A549 (cell line): ENCODE measurements at regions not wholly inside any gene's neighbourhood (a gene's known extent, or its start where the extent isn't known, plus 50 kb on each side); places are given as distances from the start of the nearest gene placed in this dataset.

Source experiments
- ATAC-seq, 2 experiments: fragments of 200-7000 bp in 1 of 2; fragments of >200 bp in 1 of 2; cut with Nextera tagmentation in 1 of 2; cut with Tn5 transposase in 1 of 2; 3 replicates each; pipeline versions ENCODE4 v1.8.0 to v1.9.1; 2018 to 2020; ENCODE audit warnings: mild to moderate bottlenecking in 1 of 2, moderate library complexity in 1 of 2
- CTCF ChIA-PET: fragments of 300-600 bp; sonication (Branson Sonifier 250); formaldehyde crosslinking; extraction: SDS; loops from one replicate; lab custom pipeline; 2021; ENCODE audit warnings: antibody characterized with exemption, inconsistent platforms; lab: Yijun Ruan, JAX
- POLR2A ChIA-PET: fragments of 350-600 bp; formaldehyde crosslinking; extraction: SDS; loops from one replicate; lab custom pipeline; 2021; ENCODE audit warnings: antibody characterized with exemption, inconsistent platforms; lab: Yijun Ruan, JAX
- DNase-seq, 2 experiments: peaks; one replicate each; pipeline versions ENCODE4 v3.0.0 to v3.0.0-alpha.2; 2011 to 2016; ENCODE audit warnings: low read depth in 1 of 2, low spot score in 1 of 2
- FAIRE-seq: peaks from 2 replicates; lab custom pipeline; 2011; peaks lifted over from hg19 to GRCh38; lab: Jason Lieb, UNC
- H3K27ac ChIP-seq, 2 experiments: fragments of >200 bp; sonication (Bioruptor Twin); formaldehyde crosslinking; 3 replicates each; pipeline ENCODE4 v1.5.1; 2016 to 2017
- H3K4me1 ChIP-seq: fragments of >200 bp; sonication (Bioruptor Twin); formaldehyde crosslinking; 3 replicates; pipeline ENCODE4 v1.6.1; 2016
- H3K4me2 ChIP-seq: fragments of >200 bp; sonication (Bioruptor Twin); formaldehyde crosslinking; 3 replicates; pipeline ENCODE4 v1.6.1; 2016
- H3K4me3 ChIP-seq: fragments of >200 bp; sonication (Bioruptor Twin); formaldehyde crosslinking; 3 replicates; pipeline ENCODE4 v1.5.1; 2016
- H3K9me3 ChIP-seq: fragments of >200 bp; sonication (Bioruptor Twin); formaldehyde crosslinking; 3 replicates; pipeline ENCODE4 v1.6.1; 2016
- CBX8 ChIP-seq: fragments of 200-600 bp; sonication (generic); IDR thresholded peaks from 2 replicates; pipeline ENCODE4 v1.6.1; 2016
- CEBPB ChIP-seq, 2 experiments: fragments of >200 bp in 1 of 2; sonication (Bioruptor Twin) in 1 of 2; formaldehyde crosslinking in 1 of 2; IDR thresholded peaks; 2 replicates each; pipeline ENCODE4 v1.6.1; 2012 to 2016
- CHD2 ChIP-seq: fragments of 150-350 bp; IDR thresholded peaks from 2 replicates; pipeline ENCODE4 v1.6.1; 2014; ENCODE audit warnings: low read length; ENCODE audit not compliant: partially characterized antibody
- ELK1 ChIP-seq: fragments of 150-350 bp; IDR thresholded peaks from 2 replicates; pipeline ENCODE4 v1.6.1; 2014; ENCODE audit warnings: low read depth, mild to moderate bottlenecking, low read length
- FOXS1 ChIP-seq: fragments of 250-450 bp; sonication (Bioruptor Pico); IDR thresholded peaks from 2 replicates; pipeline ENCODE4 v1.5.0; 2020; ENCODE audit warnings: mild to moderate bottlenecking, moderate library complexity
- HDAC2 ChIP-seq: fragments of 200-600 bp; sonication (generic); IDR thresholded peaks from 2 replicates; pipeline ENCODE4 v1.6.1; 2016
- HEYL ChIP-seq: fragments of 250-450 bp; sonication (Bioruptor Pico); IDR thresholded peaks from 2 replicates; pipeline ENCODE4 v1.8.0; 2021; ENCODE audit warnings: mild to moderate bottlenecking, moderate library complexity
- HOXB13 ChIP-seq: fragments of 250-450 bp; sonication (Bioruptor Pico); IDR thresholded peaks from 2 replicates; pipeline ENCODE4 v1.5.0; 2020; ENCODE audit warnings: low read depth, mild to moderate bottlenecking, moderate library complexity
- HOXB5 ChIP-seq: fragments of 250-450 bp; sonication (Bioruptor Pico); IDR thresholded peaks from 2 replicates; pipeline ENCODE4 v1.5.0; 2020; ENCODE audit warnings: mild to moderate bottlenecking, moderate library complexity
- JUNB ChIP-seq: fragments of >200 bp; sonication (Bioruptor Twin); formaldehyde crosslinking; IDR thresholded peaks from 2 replicates; pipeline ENCODE4 v1.6.1; 2016
- KDM1A ChIP-seq: fragments of 200-600 bp; sonication (generic); IDR thresholded peaks from 2 replicates; pipeline ENCODE4 v1.6.1; 2016; ENCODE audit warnings: low read depth, mild to moderate bottlenecking
- MAZ ChIP-seq: fragments of 150-350 bp; IDR thresholded peaks from 2 replicates; pipeline ENCODE4 v1.6.1; 2014; ENCODE audit warnings: antibody characterized with exemption, low read depth, low read length, borderline replicate concordance
- PHF8 ChIP-seq: fragments of 200-600 bp; sonication (generic); IDR thresholded peaks from 2 replicates; pipeline ENCODE4 v1.6.1; 2016; ENCODE audit warnings: low read depth, mild to moderate bottlenecking, antibody characterized with exemption, moderate library complexity, borderline replicate concordance
- POLR2A ChIP-seq: IDR thresholded peaks from 2 replicates; pipeline ENCODE4 v1.6.1; 2012; ENCODE audit warnings: mild to moderate bottlenecking, low read length
- RARB ChIP-seq: fragments of 250-450 bp; sonication (Bioruptor Pico); IDR thresholded peaks from 2 replicates; pipeline ENCODE4 v1.8.0; 2021; ENCODE audit warnings: mild to moderate bottlenecking, moderate library complexity
- RCOR1 ChIP-seq: fragments of 150-350 bp; IDR thresholded peaks from 2 replicates; pipeline ENCODE4 v1.6.1; 2014; ENCODE audit warnings: antibody characterized with exemption, low read length, low read depth
- REST ChIP-seq: fragments of 200-600 bp; sonication (generic); IDR thresholded peaks from 2 replicates; pipeline ENCODE4 v1.6.1; 2016; ENCODE audit warnings: antibody characterized with exemption, mild to moderate bottlenecking, moderate library complexity
- RFX5 ChIP-seq: fragments of 450-650 bp; IDR thresholded peaks from 2 replicates; pipeline ENCODE4 v1.7.1; 2014; ENCODE audit warnings: antibody characterized with exemption, mild to moderate bottlenecking, moderate library complexity
- RNF2 ChIP-seq: fragments of 200-600 bp; sonication (generic); IDR thresholded peaks from 2 replicates; pipeline ENCODE4 v1.6.1; 2016; ENCODE audit warnings: low read depth, mild to moderate bottlenecking, antibody characterized with exemption, moderate library complexity, borderline replicate concordance
- SREBF2 ChIP-seq: fragments of 450-650 bp; IDR thresholded peaks from 2 replicates; pipeline ENCODE4 v1.6.1; 2014; ENCODE audit warnings: mild to moderate bottlenecking, moderate library complexity
- TFCP2L1 ChIP-seq: fragments of 250-450 bp; sonication (Bioruptor Pico); IDR thresholded peaks from 2 replicates; pipeline ENCODE4 v1.5.0; 2021; ENCODE audit warnings: mild to moderate bottlenecking
- TP53 ChIP-seq: fragments of 250-450 bp; sonication (Bioruptor Pico); IDR thresholded peaks from 2 replicates; pipeline ENCODE4 v1.5.0; 2021; ENCODE audit warnings: mild to moderate bottlenecking, moderate library complexity
- USF2 ChIP-seq: fragments of 450-650 bp; IDR thresholded peaks from 2 replicates; pipeline ENCODE4 v1.6.1; 2014; ENCODE audit warnings: antibody characterized with exemption
- ZNF302 ChIP-seq: fragments of 250-450 bp; sonication (Bioruptor Pico); IDR thresholded peaks from 2 replicates; pipeline ENCODE4 v1.9.0; 2021; ENCODE audit warnings: inconsistent platforms, mild to moderate bottlenecking, moderate library complexity
- WGBS: methylation state at CpG from one replicate; pipeline ENCODE4 v1.1.6; 2017; ENCODE audit errors: missing lambda C conversion rate; 5-methylcytosine and 5-hydroxymethylcytosine counted together

- TF ChIP-seq SREBF2 (no peak), RFX5 (no peak), HEYL (no peak), HOXB5 (no peak)
- no peaks in the 10 kb centered on the region for H3K4me1 ChIP-seq
- no peak overlapping the region for H3K4me2 ChIP-seq
- H3K27ac ChIP-seq = no peak overlapping the region
- H3K4me3 ChIP-seq = no peak overlapping the region
- no peak for FAIRE-seq
- H3K9me3 ChIP-seq = peaks cover 5% of the 10 kb centered on the region; the same call in 1 of the 3 replicates
- CTCF ChIA-PET = interaction anchor here (0.6 kb wide), 2 partner anchors 57 to 851 kb away, joined by 3 read pairs; no protein-coding TSS in a partner anchor
- WGBS = 39% methylated on average over 3 of the region's 3 CpGs
- DNase-seq = no peak
- POLR2A ChIA-PET = no interaction called here
- ATAC-seq = no peak
Measured at GRCh38 chr16:51670527-51670926, 519.5 kb upstream of the SALL1 start.

- Histone ChIP-seq H3K4me2 (no peak overlapping the region), H3K4me1 (no peaks in the 10 kb centered on the region), H3K4me3 (no peak overlapping the region), H3K9me3 (0 out of 3 replicates have a peak, but pooled peaks cover 5% of the 10 kb centered on the region), H3K27ac (no peak overlapping the region)
- FAIRE-seq = no peak
- 19% methylated on average over 6 of the region's 6 CpGs for WGBS
- ChIA-PET CTCF (no interaction called here), POLR2A (no interaction called here)
- ATAC-seq = no peak
- no peak for TF ChIP-seq USF2
- no peak for TF ChIP-seq ZNF302 (CRISPR knock-in tag)
- TF ChIP-seq CEBPB (IDR thresholded peaks at IDR 0.05) = no peak
- no peak for DNase-seq
Measured at GRCh38 chr16:51666821-51667220, 515.8 kb upstream of the SALL1 start.

- WGBS = 56% methylated on average over 6 of the region's 6 CpGs
- FAIRE-seq = no peak
Measured at GRCh38 chr16:51666074-51666473, 515.0 kb upstream of the SALL1 start.

GRCh38 chr16:51665436-51665998, 514.4 kb upstream of the SALL1 start:
- no peak overlapping the region for H3K4me2 ChIP-seq
- no peak for FAIRE-seq
- H3K9me3 ChIP-seq = 0 out of 3 replicates have a peak, but pooled peaks cover 5% of the 10 kb centered on the region
- no peak for ATAC-seq
- no peak overlapping the region for H3K4me3 ChIP-seq
- H3K4me1 ChIP-seq = no peaks in the 10 kb centered on the region
- ChIA-PET CTCF (no interaction called here), POLR2A (no interaction called here)
- TF ChIP-seq REST (no peak), MAZ (no peak), HEYL (no peak), CEBPB (IDR thresholded peaks at IDR 0.05) (no peak), CHD2 (no peak), RARB (CRISPR knock-in tag) (no peak), KDM1A (no peak), PHF8 (no peak), POLR2A (no peak), HDAC2 (no peak), TP53 (CRISPR knock-in tag) (no peak), ZNF302 (CRISPR knock-in tag) (no peak), TFCP2L1 (CRISPR knock-in tag) (no peak), RNF2 (no peak)
- no peak for DNase-seq
- 32% methylated on average over 7 of the region's 7 CpGs for WGBS
- H3K27ac ChIP-seq = no peak overlapping the region

More at GRCh38 chr16:51666074-51666473, 515.0 kb upstream of the SALL1 start:
- ChIA-PET CTCF (no interaction called here), POLR2A (no interaction called here)
- no peaks in the 10 kb centered on the region for H3K4me1 ChIP-seq
- ATAC-seq (no peak), DNase-seq (no peak)
- H3K4me3 ChIP-seq = no peak overlapping the region
- TF ChIP-seq POLR2A (no peak), ELK1 (no peak), RFX5 (no peak), CBX8 (no peak), HOXB13 (CRISPR knock-in tag) (no peak), JUNB (no peak), TP53 (CRISPR knock-in tag) (no peak), RCOR1 (no peak), FOXS1 (CRISPR knock-in tag) (no peak), CEBPB (IDR thresholded peaks at IDR 0.05) (no peak)
- H3K4me2 ChIP-seq = no peak overlapping the region
- no peak overlapping the region for H3K27ac ChIP-seq
- 0 out of 3 replicates have a peak, but pooled peaks cover 5% of the 10 kb centered on the region for H3K9me3 ChIP-seq
